D721Med (cell line): ENCODE measurements at regions not wholly inside any gene's neighbourhood (a gene's known extent, or its start where the extent isn't known, plus 50 kb on each side); places are given as distances from the start of the nearest gene placed in this dataset.

Experiments
- DNase-seq: peaks from one replicate; pipeline ENCODE4 v3.0.0; 2011; ENCODE audit warnings: low spot score; ENCODE audit not compliant: insufficient read length
- FAIRE-seq: peaks from 2 replicates; lab custom pipeline; 2011; peaks lifted over from hg19 to GRCh38; lab: Jason Lieb, UNC
- TF ChIP-seq, protein P1 (sequence below): IDR thresholded peaks from 2 replicates; pipeline ENCODE4 v1.5.1; 2012; ENCODE audit warnings: mild to moderate bottlenecking, control low read depth; ENCODE audit not compliant: insufficient read depth; ENCODE audit errors: missing control alignments

DNA sequence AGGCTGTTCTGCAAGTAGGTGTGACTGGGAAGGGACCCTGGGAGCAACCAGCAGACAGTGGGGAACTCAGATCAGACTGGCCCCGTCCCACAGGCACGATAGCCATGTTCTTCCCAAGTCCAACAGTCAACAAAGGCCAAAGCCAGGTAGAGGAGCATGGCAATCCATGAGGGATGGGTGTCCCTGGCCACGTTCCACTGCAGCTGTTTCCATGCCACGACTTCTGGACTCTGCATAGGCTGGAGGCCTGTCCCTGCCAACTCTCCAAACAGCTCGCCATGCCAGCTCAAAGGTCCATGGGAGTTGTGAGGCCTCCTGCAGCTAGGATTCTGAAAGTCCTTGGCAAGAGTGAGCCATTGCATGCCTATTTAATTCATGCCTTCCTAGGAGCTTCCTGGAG, 459.8 kb downstream of the CDH8 start:
- no peak for FAIRE-seq

DNA sequence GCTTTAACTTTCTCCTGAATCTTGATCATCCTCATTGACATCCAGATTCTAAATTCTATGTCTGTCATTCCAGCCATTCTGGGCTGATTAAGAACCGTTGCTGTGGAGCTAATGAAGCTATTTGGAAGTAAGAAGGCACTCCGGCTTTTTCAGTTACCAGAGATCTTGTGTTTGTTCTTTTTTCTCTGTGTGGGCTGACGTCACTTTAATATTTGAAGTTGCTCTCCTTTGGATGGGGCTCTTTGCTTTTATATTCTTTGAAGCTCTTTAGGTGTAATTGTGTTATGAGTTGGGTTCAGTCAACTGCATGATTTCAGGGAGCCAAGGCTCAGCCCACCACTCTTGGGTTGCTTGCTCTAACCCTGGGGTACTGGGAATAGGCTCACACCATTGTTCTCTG, 460.6 kb downstream of the CDH8 start:
- no peak for DNase-seq
- no peak for FAIRE-seq
- TF ChIP-seq, protein P1, sequence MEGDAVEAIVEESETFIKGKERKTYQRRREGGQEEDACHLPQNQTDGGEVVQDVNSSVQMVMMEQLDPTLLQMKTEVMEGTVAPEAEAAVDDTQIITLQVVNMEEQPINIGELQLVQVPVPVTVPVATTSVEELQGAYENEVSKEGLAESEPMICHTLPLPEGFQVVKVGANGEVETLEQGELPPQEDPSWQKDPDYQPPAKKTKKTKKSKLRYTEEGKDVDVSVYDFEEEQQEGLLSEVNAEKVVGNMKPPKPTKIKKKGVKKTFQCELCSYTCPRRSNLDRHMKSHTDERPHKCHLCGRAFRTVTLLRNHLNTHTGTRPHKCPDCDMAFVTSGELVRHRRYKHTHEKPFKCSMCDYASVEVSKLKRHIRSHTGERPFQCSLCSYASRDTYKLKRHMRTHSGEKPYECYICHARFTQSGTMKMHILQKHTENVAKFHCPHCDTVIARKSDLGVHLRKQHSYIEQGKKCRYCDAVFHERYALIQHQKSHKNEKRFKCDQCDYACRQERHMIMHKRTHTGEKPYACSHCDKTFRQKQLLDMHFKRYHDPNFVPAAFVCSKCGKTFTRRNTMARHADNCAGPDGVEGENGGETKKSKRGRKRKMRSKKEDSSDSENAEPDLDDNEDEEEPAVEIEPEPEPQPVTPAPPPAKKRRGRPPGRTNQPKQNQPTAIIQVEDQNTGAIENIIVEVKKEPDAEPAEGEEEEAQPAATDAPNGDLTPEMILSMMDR, result no peak

More for the DNA sequence above, 459.8 kb downstream of the CDH8 start:
- no peak for DNase-seq
- TF ChIP-seq, protein P1, result no peak

DNA sequence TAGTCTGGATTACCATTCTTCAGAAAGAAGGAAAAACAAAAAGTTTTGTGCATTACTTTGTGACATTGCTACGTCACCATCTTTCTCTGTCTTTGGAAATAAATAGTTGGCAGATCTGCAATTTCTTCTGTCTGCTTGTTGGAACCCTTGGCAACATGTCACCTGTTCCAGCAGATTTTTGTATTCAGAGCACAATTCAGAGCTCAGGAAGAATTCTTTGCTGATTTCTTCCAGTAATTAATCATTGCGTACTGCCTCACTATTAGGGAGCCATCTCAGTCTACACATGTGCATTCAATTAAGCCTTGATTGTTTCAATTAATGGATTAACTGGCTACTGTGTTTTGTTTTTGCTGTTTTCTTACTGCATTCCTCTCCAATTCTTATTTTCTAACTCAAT, 467.2 kb downstream of the CDH8 start:
- no peak for DNase-seq
- TF ChIP-seq, protein P1, result no peak
- no peak for FAIRE-seq

DNA sequence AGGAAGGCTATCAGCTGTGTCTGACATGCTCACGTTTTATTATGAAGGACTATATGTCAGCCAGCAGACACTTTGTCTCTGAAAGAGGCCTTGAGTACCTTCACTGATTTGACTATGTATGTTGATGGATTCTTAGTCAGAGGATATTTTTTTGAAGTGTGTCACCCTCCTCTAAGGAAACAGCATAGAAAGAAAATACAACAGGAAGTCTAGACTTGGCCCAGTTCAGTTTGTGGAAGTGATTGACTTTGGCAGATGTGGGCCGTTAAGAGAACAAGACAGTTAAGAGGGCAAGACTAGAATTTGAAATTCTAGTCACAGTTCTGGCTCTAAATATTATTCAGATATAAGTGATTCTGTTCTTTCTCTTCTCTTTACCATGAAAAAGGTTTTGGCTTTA, 471.5 kb downstream of the CDH8 start:
- TF ChIP-seq, protein P1, result no peak
- no peak for FAIRE-seq

DNA sequence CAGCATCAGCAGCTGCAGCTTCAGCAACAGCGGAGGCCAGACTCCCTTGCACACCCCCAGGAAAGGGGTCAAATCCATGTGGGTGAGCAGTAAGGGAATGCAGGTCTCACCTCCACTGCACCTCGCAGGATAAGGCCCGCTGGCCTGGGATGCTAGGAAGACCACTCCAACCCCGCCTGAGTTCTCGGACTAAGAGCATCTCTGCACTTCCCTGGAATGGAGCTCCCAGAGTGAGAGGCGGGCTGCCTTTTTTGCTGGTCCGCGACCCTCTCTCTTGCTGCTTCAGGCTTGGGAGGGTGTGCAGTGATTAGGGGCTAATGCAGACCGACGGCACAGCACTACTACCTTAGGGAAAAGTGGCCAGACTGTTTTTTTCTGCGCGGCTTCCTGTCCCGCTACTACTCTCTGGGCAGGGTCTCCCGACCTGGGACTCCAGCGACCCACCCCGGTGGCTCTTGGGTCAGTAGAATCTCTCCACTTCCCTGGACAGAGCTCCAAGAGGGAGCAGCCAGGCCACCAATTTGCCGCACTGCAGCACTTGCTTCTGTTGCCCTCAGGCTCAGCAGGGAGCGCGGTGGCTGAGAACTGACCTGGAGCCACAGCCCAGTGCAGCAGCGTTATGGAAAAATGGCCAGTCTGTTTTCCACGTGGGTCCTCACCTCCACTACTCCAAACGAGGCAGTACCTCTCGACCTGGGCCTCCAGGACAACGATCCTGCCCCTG, 480.4 kb downstream of the CDH8 start:
- DNase-seq (no peak), FAIRE-seq (no peak)
- TF ChIP-seq, protein P1, result no peak

More for the DNA sequence above, 471.5 kb downstream of the CDH8 start:
- DNase-seq, result no peak

DNA sequence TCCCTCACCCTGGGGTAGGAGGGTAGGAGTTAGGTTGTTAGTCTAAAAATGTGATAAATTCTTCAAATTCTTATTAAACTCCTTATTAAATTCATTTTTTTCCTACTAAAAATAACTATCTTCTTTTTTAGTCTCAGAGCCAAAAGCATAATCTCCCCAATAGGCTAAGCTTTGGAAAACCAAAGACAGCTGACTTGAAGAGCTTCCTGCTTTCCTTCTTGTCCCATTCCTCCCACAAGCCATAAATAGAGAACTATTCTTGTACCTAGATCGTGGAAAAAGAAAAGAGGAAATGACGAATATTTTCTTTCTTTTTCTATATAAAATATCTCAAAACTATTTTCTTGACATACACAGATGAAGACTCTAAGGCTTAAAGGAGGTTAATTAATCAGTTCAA, 486.9 kb downstream of the CDH8 start:
- DNase-seq (no peak), FAIRE-seq (no peak)
- TF ChIP-seq, protein P1, result no peak

DNA sequence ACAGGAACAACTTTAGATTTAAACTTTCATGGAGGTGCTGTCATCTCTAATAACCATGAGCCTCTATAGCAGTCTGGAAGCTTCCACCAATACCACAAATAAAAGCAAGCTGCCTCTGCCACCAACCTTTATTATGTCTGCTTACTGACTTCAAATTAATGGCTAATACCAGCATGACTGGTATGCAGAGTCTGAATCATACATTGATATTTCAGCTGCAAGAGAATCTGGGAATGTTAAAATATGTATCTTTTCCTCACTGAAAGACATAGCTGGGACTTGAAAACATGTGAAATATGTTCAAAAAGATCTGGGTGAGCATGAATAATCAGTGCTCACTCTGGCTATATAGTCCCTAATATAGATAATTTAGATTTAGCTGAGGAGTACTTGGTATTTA, 488.6 kb downstream of the CDH8 start:
- DNase-seq (no peak), FAIRE-seq (no peak)
- TF ChIP-seq, protein P1, result no peak
